Nephron (organoid): ENCODE measurements at regions not wholly inside any gene's neighbourhood (a gene's known extent, or its start where the extent isn't known, plus 50 kb on each side); places are given as distances from the start of the nearest gene placed in this dataset.
"Not testable (repeated sequence)": the region's sequence is repeated elsewhere in the genome, so short reads cannot be mapped to it uniquely, and the experiment has no call there.

Source experiments
- H3K27ac Mint-ChIP-seq, 3 experiments: 2 replicates each; pipeline ENCODE4 v1.8.0; 2020; ENCODE audit warnings: mixed read lengths in 3 of 3, mild to moderate bottlenecking in 2 of 3, moderate library complexity in 1 of 3
- H3K27me3 Mint-ChIP-seq: 2 replicates; pipeline ENCODE4 v1.8.0; 2021; ENCODE audit warnings: low read depth, mild to moderate bottlenecking, moderate library complexity, mixed read lengths
- H3K36me3 Mint-ChIP-seq: 2 replicates; pipeline ENCODE4 v1.8.0; 2020; ENCODE audit warnings: low read depth, mixed read lengths
- H3K4me1 Mint-ChIP-seq: 2 replicates; pipeline ENCODE4 v1.8.0; 2020; ENCODE audit warnings: mixed read lengths
- H3K4me3 Mint-ChIP-seq, 3 experiments: 2 replicates each; pipeline ENCODE4 v1.8.0; 2020; ENCODE audit warnings: mild to moderate bottlenecking in 3 of 3, mixed read lengths in 3 of 3, moderate library complexity in 2 of 3
- H3K9me3 Mint-ChIP-seq: 2 replicates; pipeline ENCODE4 v1.8.0; 2020; ENCODE audit warnings: mixed read lengths

- not testable (repeated sequence) for H3K27me3 Mint-ChIP-seq, H3K27ac Mint-ChIP-seq, H3K4me3 Mint-ChIP-seq, H3K4me1 Mint-ChIP-seq, H3K36me3 Mint-ChIP-seq, H3K9me3 Mint-ChIP-seq
These were observed 63.8 kb downstream of the NSUN5 start for GRCh38 chr7:73244782-73245311.

GRCh38 chr7:73234994-73235717 lies 73.5 kb downstream of the NSUN5 start:
- not testable (repeated sequence) for H3K9me3 Mint-ChIP-seq, H3K36me3 Mint-ChIP-seq, H3K27ac Mint-ChIP-seq, H3K27me3 Mint-ChIP-seq, H3K4me1 Mint-ChIP-seq, H3K4me3 Mint-ChIP-seq

GRCh38 chr7:73225745-73226144 lies 82.9 kb downstream of the NSUN5 start:
- H3K27me3 Mint-ChIP-seq, H3K36me3 Mint-ChIP-seq, H3K4me3 Mint-ChIP-seq, H3K9me3 Mint-ChIP-seq, H3K4me1 Mint-ChIP-seq, H3K27ac Mint-ChIP-seq: not testable (repeated sequence)

GRCh38 chr7:73221724-73222123 lies 86.9 kb downstream of the NSUN5 start:
- H3K4me3 Mint-ChIP-seq, H3K36me3 Mint-ChIP-seq, H3K27ac Mint-ChIP-seq, H3K9me3 Mint-ChIP-seq, H3K4me1 Mint-ChIP-seq, H3K27me3 Mint-ChIP-seq: not testable (repeated sequence)

GRCh38 chr7:73220766-73221370 lies 87.8 kb downstream of the NSUN5 start:
- not testable (repeated sequence) for H3K9me3 Mint-ChIP-seq, H3K36me3 Mint-ChIP-seq, H3K4me1 Mint-ChIP-seq, H3K27me3 Mint-ChIP-seq, H3K4me3 Mint-ChIP-seq, H3K27ac Mint-ChIP-seq

GRCh38 chr7:73220357-73220756 lies 88.3 kb downstream of the NSUN5 start:
- H3K27ac Mint-ChIP-seq, H3K4me1 Mint-ChIP-seq, H3K9me3 Mint-ChIP-seq, H3K36me3 Mint-ChIP-seq, H3K27me3 Mint-ChIP-seq, H3K4me3 Mint-ChIP-seq: not testable (repeated sequence)

GRCh38 chr7:73218802-73219201 lies 89.8 kb downstream of the NSUN5 start:
- not testable (repeated sequence) for H3K27ac Mint-ChIP-seq, H3K9me3 Mint-ChIP-seq, H3K36me3 Mint-ChIP-seq, H3K4me3 Mint-ChIP-seq, H3K4me1 Mint-ChIP-seq, H3K27me3 Mint-ChIP-seq

GRCh38 chr7:73216046-73216675 lies 92.5 kb downstream of the NSUN5 start:
- H3K36me3 Mint-ChIP-seq, H3K4me3 Mint-ChIP-seq, H3K4me1 Mint-ChIP-seq, H3K9me3 Mint-ChIP-seq, H3K27me3 Mint-ChIP-seq, H3K27ac Mint-ChIP-seq: not testable (repeated sequence)

- H3K4me1 Mint-ChIP-seq, H3K27ac Mint-ChIP-seq, H3K4me3 Mint-ChIP-seq, H3K27me3 Mint-ChIP-seq, H3K36me3 Mint-ChIP-seq, H3K9me3 Mint-ChIP-seq: not testable (repeated sequence)
These were observed 93.4 kb downstream of the NSUN5 start for GRCh38 chr7:73215232-73215631.

- H3K4me1 Mint-ChIP-seq, H3K9me3 Mint-ChIP-seq, H3K36me3 Mint-ChIP-seq, H3K4me3 Mint-ChIP-seq, H3K27ac Mint-ChIP-seq, H3K27me3 Mint-ChIP-seq: not testable (repeated sequence)
These were observed 94.2 kb downstream of the NSUN5 start for GRCh38 chr7:73214471-73214870.

- H3K27ac Mint-ChIP-seq, H3K27me3 Mint-ChIP-seq, H3K9me3 Mint-ChIP-seq, H3K4me3 Mint-ChIP-seq, H3K36me3 Mint-ChIP-seq, H3K4me1 Mint-ChIP-seq: not testable (repeated sequence)
These were observed 95.5 kb downstream of the NSUN5 start for GRCh38 chr7:73213076-73213475.

GRCh38 chr7:73205594-73205993 lies 103.0 kb downstream of the NSUN5 start:
- not testable (repeated sequence) for H3K27me3 Mint-ChIP-seq, H3K9me3 Mint-ChIP-seq, H3K4me3 Mint-ChIP-seq

GRCh38 chr7:73204898-73205297 lies 103.7 kb downstream of the NSUN5 start:
- H3K4me1 Mint-ChIP-seq, H3K36me3 Mint-ChIP-seq, H3K4me3 Mint-ChIP-seq, H3K27ac Mint-ChIP-seq, H3K9me3 Mint-ChIP-seq, H3K27me3 Mint-ChIP-seq: not testable (repeated sequence)

More at GRCh38 chr7:73205594-73205993, 103.0 kb downstream of the NSUN5 start:
- H3K36me3 Mint-ChIP-seq, H3K4me1 Mint-ChIP-seq, H3K27ac Mint-ChIP-seq: not testable (repeated sequence)

- H3K27ac Mint-ChIP-seq, H3K4me3 Mint-ChIP-seq, H3K36me3 Mint-ChIP-seq, H3K4me1 Mint-ChIP-seq, H3K27me3 Mint-ChIP-seq, H3K9me3 Mint-ChIP-seq: not testable (repeated sequence)
These were observed 105.3 kb downstream of the NSUN5 start for GRCh38 chr7:73203312-73203711.

GRCh38 chr7:73201264-73201663 lies 107.4 kb downstream of the NSUN5 start:
- H3K27me3 Mint-ChIP-seq, result not testable (repeated sequence)

More at GRCh38 chr7:73201264-73201663, 107.4 kb downstream of the NSUN5 start:
- H3K4me3 Mint-ChIP-seq, H3K27ac Mint-ChIP-seq, H3K4me1 Mint-ChIP-seq, H3K36me3 Mint-ChIP-seq, H3K9me3 Mint-ChIP-seq: not testable (repeated sequence)
